HCT116 (cell line): ENCODE measurements at regions not wholly inside any gene's neighbourhood (a gene's known extent, or its start where the extent isn't known, plus 50 kb on each side); places are given as distances from the start of the nearest gene placed in this dataset.
A peak's percentile ranks its signal among the peaks of the same experiment; 100 is the strongest.

Experiments
- ATAC-seq: fragments of 200-7000 bp; cut with Tn5 transposase; 2 replicates; pipeline ENCODE4 v1.9.1; 2020; ENCODE audit warnings: mild to moderate bottlenecking, moderate library complexity
- BruUV-seq: library from RNA; stranded (reverse); fragments of 400-500 nt; replicated peaks from 2 replicates; lab custom pipeline; 2021; lab: Mats Ljungman, UMichigan
- CTCF ChIA-PET: fragments of 300-600 bp; sonication (Branson Sonifier 250); formaldehyde crosslinking; loops from one replicate; lab custom pipeline; 2021; ENCODE audit warnings: antibody characterized with exemption; lab: Charles Lee
- POLR2A ChIA-PET: fragments of 300-600, 350-600 bp; sonication (Branson Sonifier 250); formaldehyde crosslinking; loops from one replicate; lab custom pipeline; 2021; ENCODE audit warnings: antibody characterized with exemption; lab: Charles Lee
- RAD21 ChIA-PET, 2 experiments: fragments of 300-600 bp; sonication (Branson Sonifier 250); formaldehyde crosslinking; loops; one replicate each; lab custom pipeline; 2023; ENCODE audit warnings: low total read pairs in 2 of 2; ENCODE audit not compliant: uncharacterized antibody in 2 of 2, unreplicated experiment in 2 of 2, low non-redundant PET in 1 of 2; lab: Charles Lee
- DNase-seq: peaks from one replicate; pipeline ENCODE4 v3.0.0-alpha.2; 2010; ENCODE audit warnings: low read depth, low spot score
- H2AFZ ChIP-seq: fragments of 200-600 bp; shearing (Covaris generic), sonication (generic); 2 replicates; pipeline ENCODE4 v1.6.1; 2017; ENCODE audit warnings: low read depth, mixed run types, mixed read lengths, antibody characterized with exemption, low read length; ENCODE audit not compliant: poor library complexity, severe bottlenecking
- H3K27ac ChIP-seq: 2 replicates; pipeline ENCODE4 v1.5.1; 2012; ENCODE audit warnings: low read depth, low read length
- H3K27me3 ChIP-seq: fragments of 200-600 bp; sonication (generic); 2 replicates; pipeline ENCODE4 v1.6.1; 2016; ENCODE audit warnings: mixed run types, low read length, mixed read lengths; ENCODE audit not compliant: insufficient read depth
- H3K36me3 ChIP-seq, 2 experiments: fragments of 200-500 bp in 1 of 2; fragments of 200-600 bp in 1 of 2; sonication (Bioruptor generic) in 1 of 2; sonication (generic) in 1 of 2; 2 replicates each; pipeline versions ENCODE4 v1.5.1 to v1.6.1; 2014 to 2016; ENCODE audit warnings: low read length in 2 of 2, inconsistent platforms in 1 of 2, mixed read lengths in 1 of 2, mixed run types in 1 of 2; ENCODE audit not compliant: insufficient read depth in 2 of 2, control insufficient read depth in 1 of 2
- H3K4me1 ChIP-seq, 2 experiments: fragments of 200-600 bp in 1 of 2; sonication (generic) in 1 of 2; 2 replicates each; pipeline versions ENCODE4 v1.5.1 to v1.6.1; 2012 to 2017; ENCODE audit warnings: low read length in 2 of 2, inconsistent platforms in 1 of 2, mild to moderate bottlenecking in 1 of 2, mixed read lengths in 1 of 2, mixed run types in 1 of 2, moderate library complexity in 1 of 2; ENCODE audit not compliant: insufficient read depth in 2 of 2, control insufficient read depth in 1 of 2
- H3K4me2 ChIP-seq: fragments of 200-600 bp; sonication (generic); 2 replicates; pipeline ENCODE4 v1.6.1; 2017; ENCODE audit warnings: mixed run types, low read length, mixed read lengths
- H3K4me3 ChIP-seq, 2 experiments: fragments of 200-600 bp in 1 of 2; sonication (generic) in 1 of 2; replicated peaks in 1 of 2; 2 replicates each; pipeline ENCODE4 v1.5.1; 2011 to 2016; ENCODE audit warnings: low read length in 2 of 2, control low read depth in 1 of 2, low read depth in 1 of 2, mild to moderate bottlenecking in 1 of 2, mixed read lengths in 1 of 2, mixed run types in 1 of 2
- H3K79me2 ChIP-seq: fragments of 200-600 bp; sonication (generic); 2 replicates; pipeline ENCODE4 v1.6.1; 2017; ENCODE audit warnings: mild to moderate bottlenecking, mixed run types, low read length, moderate library complexity, mixed read lengths; ENCODE audit not compliant: insufficient read depth
- H3K9ac ChIP-seq: fragments of 200-600 bp; sonication (generic); 2 replicates; pipeline ENCODE4 v1.6.1; 2016; ENCODE audit warnings: low read length, mixed read lengths
- H3K9me2 ChIP-seq: fragments of 200-600 bp; sonication (generic), shearing (Covaris generic); 2 replicates; pipeline ENCODE4 v1.6.1; 2017; ENCODE audit warnings: mixed run types, mild to moderate bottlenecking, moderate library complexity; ENCODE audit not compliant: insufficient read depth
- H3K9me3 ChIP-seq, 2 experiments: fragments of 200-500 bp in 1 of 2; fragments of 200-600 bp in 1 of 2; sonication (Bioruptor generic) in 1 of 2; sonication (generic) in 1 of 2; 2 replicates each; pipeline ENCODE4 v1.6.1; 2014 to 2017; ENCODE audit warnings: low read length in 2 of 2, mixed read lengths in 2 of 2, inconsistent platforms in 1 of 2, low read depth in 1 of 2, mild to moderate bottlenecking in 1 of 2, mixed run types in 1 of 2, moderate library complexity in 1 of 2; ENCODE audit not compliant: control insufficient read depth in 1 of 2, insufficient read depth in 1 of 2
- H4K20me1 ChIP-seq: fragments of 200-600 bp; sonication (generic), shearing (Covaris generic); 2 replicates; pipeline ENCODE4 v1.6.1; 2017; ENCODE audit warnings: mixed run types, mild to moderate bottlenecking, moderate library complexity; ENCODE audit not compliant: insufficient read depth
- ELF1 ChIP-seq: IDR thresholded peaks from 2 replicates; pipeline ENCODE4 v1.6.1; 2012; ENCODE audit warnings: low read depth, borderline replicate concordance
- JUND ChIP-seq: IDR thresholded peaks from 2 replicates; pipeline ENCODE4 v1.6.1; 2012
- POLR2A ChIP-seq: IDR thresholded peaks from 2 replicates; pipeline ENCODE4 v1.7.0; 2011; ENCODE audit warnings: borderline replicate concordance; ENCODE audit not compliant: insufficient read depth, insufficient read length; ENCODE audit errors: extremely low read depth
- RAD21 ChIP-seq: IDR thresholded peaks from 2 replicates; pipeline ENCODE4 v1.6.1; 2012; ENCODE audit warnings: low read depth, mild to moderate bottlenecking
- SRF ChIP-seq: IDR thresholded peaks from 2 replicates; pipeline ENCODE4 v1.6.1; 2012; ENCODE audit warnings: low read depth
- ZFX ChIP-seq: fragments of 450-650 bp; IDR thresholded peaks from 2 replicates; pipeline ENCODE4 v1.6.1; 2017
- intact Hi-C: fragments of 100-400 bp; cut with micrococcal nuclease; formaldehyde crosslinking; loops from 2 replicates; pipeline ENCODE4 v1.10.0; 2022
- TF ChIP-seq, protein P1 (sequence below): IDR thresholded peaks from 2 replicates; pipeline ENCODE4 v1.6.1; 2012; ENCODE audit warnings: low read depth
- TF ChIP-seq, protein P2 (sequence below), 3 experiments: fragments of 200-600 bp in 1 of 3; sonication (generic) in 1 of 3; IDR thresholded peaks in 2 of 3; conservative IDR thresholded peaks in 1 of 3; 2 replicates each; pipeline ENCODE4 v1.5.1; 2012 to 2017; ENCODE audit warnings: low read depth in 2 of 3, low read length in 2 of 3, antibody characterized with exemption in 1 of 3, borderline replicate concordance in 1 of 3, control low read depth in 1 of 3, mild to moderate bottlenecking in 1 of 3, mixed read lengths in 1 of 3, mixed run types in 1 of 3, moderate library complexity in 1 of 3; ENCODE audit not compliant: insufficient read depth in 1 of 3
- TF ChIP-seq, protein P3 (sequence below): IDR thresholded peaks from 2 replicates; pipeline ENCODE4 v1.6.1; 2012

DNA sequence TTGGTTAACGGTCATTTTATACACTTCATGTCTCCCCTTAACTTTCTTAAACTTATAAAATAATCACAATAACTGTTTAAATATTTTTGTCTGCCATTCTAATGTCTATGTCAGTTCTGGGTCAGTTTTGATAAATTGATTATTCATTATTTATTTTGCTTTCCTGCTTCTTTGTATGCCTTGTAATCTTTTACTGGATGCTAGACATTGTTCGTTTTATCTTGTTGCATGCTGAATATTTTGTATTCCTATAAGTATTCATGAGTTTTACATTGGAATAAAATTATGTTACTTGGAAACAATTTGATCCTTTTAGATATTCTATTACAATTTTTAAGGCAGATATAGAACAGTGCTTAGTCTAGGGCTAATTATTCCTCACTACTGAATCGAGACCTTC, 952.0 kb downstream of the NR2F1-AS1 start:
- no peaks in the 10 kb centered on the region for H3K9me2 ChIP-seq
- intact Hi-C loops = no loop called here
- peak overlapping the region; percentile 40 for H2AFZ ChIP-seq
- no peak overlapping the region for H3K4me3 ChIP-seq
- DNase-seq = no peak
- ChIA-PET POLR2A (no interaction called here), CTCF (interaction anchor here (1.0 kb wide), 1 partner anchor 14 kb away, joined by 3 read pairs; no protein-coding TSS in a partner anchor)
- H3K27ac ChIP-seq = no peak overlapping the region
- H3K9me3 ChIP-seq = no peaks in the 10 kb centered on the region
- no peaks in the 10 kb centered on the region for H3K79me2 ChIP-seq
- H4K20me1 ChIP-seq = no peaks in the 10 kb centered on the region
- no peak for TF ChIP-seq POLR2A
- TF ChIP-seq, protein P1, sequence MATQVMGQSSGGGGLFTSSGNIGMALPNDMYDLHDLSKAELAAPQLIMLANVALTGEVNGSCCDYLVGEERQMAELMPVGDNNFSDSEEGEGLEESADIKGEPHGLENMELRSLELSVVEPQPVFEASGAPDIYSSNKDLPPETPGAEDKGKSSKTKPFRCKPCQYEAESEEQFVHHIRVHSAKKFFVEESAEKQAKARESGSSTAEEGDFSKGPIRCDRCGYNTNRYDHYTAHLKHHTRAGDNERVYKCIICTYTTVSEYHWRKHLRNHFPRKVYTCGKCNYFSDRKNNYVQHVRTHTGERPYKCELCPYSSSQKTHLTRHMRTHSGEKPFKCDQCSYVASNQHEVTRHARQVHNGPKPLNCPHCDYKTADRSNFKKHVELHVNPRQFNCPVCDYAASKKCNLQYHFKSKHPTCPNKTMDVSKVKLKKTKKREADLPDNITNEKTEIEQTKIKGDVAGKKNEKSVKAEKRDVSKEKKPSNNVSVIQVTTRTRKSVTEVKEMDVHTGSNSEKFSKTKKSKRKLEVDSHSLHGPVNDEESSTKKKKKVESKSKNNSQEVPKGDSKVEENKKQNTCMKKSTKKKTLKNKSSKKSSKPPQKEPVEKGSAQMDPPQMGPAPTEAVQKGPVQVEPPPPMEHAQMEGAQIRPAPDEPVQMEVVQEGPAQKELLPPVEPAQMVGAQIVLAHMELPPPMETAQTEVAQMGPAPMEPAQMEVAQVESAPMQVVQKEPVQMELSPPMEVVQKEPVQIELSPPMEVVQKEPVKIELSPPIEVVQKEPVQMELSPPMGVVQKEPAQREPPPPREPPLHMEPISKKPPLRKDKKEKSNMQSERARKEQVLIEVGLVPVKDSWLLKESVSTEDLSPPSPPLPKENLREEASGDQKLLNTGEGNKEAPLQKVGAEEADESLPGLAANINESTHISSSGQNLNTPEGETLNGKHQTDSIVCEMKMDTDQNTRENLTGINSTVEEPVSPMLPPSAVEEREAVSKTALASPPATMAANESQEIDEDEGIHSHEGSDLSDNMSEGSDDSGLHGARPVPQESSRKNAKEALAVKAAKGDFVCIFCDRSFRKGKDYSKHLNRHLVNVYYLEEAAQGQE = no peak
- TF ChIP-seq, all 23 proteins: peak for 0
- Histone ChIP-seq H3K4me2 (no peak overlapping the region), H3K9ac (no peak overlapping the region), H3K4me1 (no peaks in the 10 kb centered on the region), H3K27me3 (no peaks in the 10 kb centered on the region), H3K36me3 (no peaks in the 10 kb centered on the region)
- no TSS peak for BruUV-seq
- RAD21 ChIA-PET = no interaction called here
- ATAC-seq = no peak

DNA sequence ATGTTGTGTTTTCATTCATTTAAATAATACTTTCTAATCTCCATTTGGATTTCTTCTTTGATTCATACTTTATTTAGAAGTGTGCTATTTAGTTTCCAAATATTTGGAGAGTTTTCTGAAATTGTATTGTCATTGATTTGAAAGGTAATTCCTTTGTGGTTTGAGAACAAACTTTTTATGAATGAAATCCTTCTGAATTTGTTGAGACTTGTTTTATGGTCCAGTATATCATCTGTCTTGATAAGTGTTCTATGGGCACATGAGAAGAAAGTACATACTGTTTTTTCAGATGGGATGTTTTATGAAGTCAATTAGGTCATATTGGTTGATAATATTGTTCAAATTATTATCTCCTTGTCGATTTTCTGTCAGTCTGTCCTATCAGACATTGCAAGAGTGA, 953.8 kb downstream of the NR2F1-AS1 start:
- no TSS peak for BruUV-seq
- no peaks in the 10 kb centered on the region for H4K20me1 ChIP-seq
- no peaks in the 10 kb centered on the region for H3K9me2 ChIP-seq
- H3K79me2 ChIP-seq = no peaks in the 10 kb centered on the region
- H3K9me3 ChIP-seq = no peaks in the 10 kb centered on the region
- intact Hi-C loops = no loop called here
- ChIA-PET POLR2A (no interaction called here), RAD21 (no interaction called here), CTCF (no interaction called here)
- no peak overlapping the region for H3K9ac ChIP-seq
- no peak for ATAC-seq
- H3K4me3 ChIP-seq = no peak overlapping the region
- H3K27me3 ChIP-seq = no peaks in the 10 kb centered on the region
- TF ChIP-seq ELF1 = no peak
- TF ChIP-seq, protein P2, sequence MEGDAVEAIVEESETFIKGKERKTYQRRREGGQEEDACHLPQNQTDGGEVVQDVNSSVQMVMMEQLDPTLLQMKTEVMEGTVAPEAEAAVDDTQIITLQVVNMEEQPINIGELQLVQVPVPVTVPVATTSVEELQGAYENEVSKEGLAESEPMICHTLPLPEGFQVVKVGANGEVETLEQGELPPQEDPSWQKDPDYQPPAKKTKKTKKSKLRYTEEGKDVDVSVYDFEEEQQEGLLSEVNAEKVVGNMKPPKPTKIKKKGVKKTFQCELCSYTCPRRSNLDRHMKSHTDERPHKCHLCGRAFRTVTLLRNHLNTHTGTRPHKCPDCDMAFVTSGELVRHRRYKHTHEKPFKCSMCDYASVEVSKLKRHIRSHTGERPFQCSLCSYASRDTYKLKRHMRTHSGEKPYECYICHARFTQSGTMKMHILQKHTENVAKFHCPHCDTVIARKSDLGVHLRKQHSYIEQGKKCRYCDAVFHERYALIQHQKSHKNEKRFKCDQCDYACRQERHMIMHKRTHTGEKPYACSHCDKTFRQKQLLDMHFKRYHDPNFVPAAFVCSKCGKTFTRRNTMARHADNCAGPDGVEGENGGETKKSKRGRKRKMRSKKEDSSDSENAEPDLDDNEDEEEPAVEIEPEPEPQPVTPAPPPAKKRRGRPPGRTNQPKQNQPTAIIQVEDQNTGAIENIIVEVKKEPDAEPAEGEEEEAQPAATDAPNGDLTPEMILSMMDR (IDR thresholded peaks at IDR 0.05 in 2 of 3, conservative IDR thresholded peaks at IDR 0.05 in 1 of 3; ENCODE audit: borderline replicate concordance in 1 of 3, insufficient read depth in 1 of 3, low read depth in 2 of 3, low read length in 2 of 3) = no peak
- TF ChIP-seq POLR2A = no peak
- TF ChIP-seq RAD21 = no peak
- TF ChIP-seq, protein P3, sequence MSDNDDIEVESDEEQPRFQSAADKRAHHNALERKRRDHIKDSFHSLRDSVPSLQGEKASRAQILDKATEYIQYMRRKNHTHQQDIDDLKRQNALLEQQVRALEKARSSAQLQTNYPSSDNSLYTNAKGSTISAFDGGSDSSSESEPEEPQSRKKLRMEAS = no peak
- no peak for TF ChIP-seq JUND
- no peak for TF ChIP-seq SRF
- no peak for TF ChIP-seq ZFX
- no peak overlapping the region for H3K4me2 ChIP-seq
- peak overlapping the region; percentile 42 for H2AFZ ChIP-seq
- H3K36me3 ChIP-seq = no peaks in the 10 kb centered on the region
- H3K27ac ChIP-seq = no peak overlapping the region
- no peaks in the 10 kb centered on the region for H3K4me1 ChIP-seq
- no peak for DNase-seq
